Ovary (tissue), 3 donors: ENCODE measurements at regions not wholly inside any gene's neighbourhood (a gene's known extent, or its start where the extent isn't known, plus 50 kb on each side); places are given as distances from the start of the nearest gene placed in this dataset.

Source experiments
- CTCF ChIP-seq, 3 donors: fragments of 450-650 bp in 2 of 3; fragments of 200-600 bp in 1 of 3; IDR thresholded peaks; one replicate each; pipeline versions ENCODE4 v1.5.1 to v1.8.0; 2016 to 2022; ENCODE audit warnings: antibody characterized with exemption in 3 of 3, mild to moderate bottlenecking in 1 of 3
- EP300 ChIP-seq: sonication (generic); formaldehyde crosslinking; IDR thresholded peaks from one replicate; pipeline ENCODE4 v1.6.1; 2017; ENCODE audit warnings: antibody characterized with exemption
- POLR2A ChIP-seq: fragments of 450-650 bp; IDR thresholded peaks from one replicate; pipeline ENCODE4 v1.6.1; 2017; ENCODE audit warnings: antibody characterized with exemption, mild to moderate bottlenecking, moderate library complexity
- donor health status: DM: no; HTN: no; CAD: no.

DNA sequence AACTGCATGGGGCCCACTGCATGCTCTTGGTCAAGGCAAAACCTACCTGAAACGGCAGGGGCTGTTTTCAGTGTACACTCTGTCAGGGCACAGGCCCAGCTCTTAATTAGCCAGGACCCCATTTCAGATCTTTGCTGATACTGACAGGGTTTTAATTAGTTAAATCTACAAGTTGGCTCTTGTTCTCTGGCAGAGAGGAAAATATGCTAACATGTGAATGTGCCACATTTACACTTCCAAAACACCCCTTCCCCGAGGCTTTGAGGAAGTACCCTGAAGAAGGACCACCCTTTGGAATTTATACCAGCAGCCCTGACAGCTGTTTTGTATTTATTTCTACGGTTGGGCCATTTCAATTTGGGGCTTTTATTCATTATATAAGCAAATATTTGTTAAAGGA, 66.3 kb downstream of the OTX2 start:
- TF ChIP-seq POLR2A: no peak
- TF ChIP-seq CTCF (IDR thresholded peaks at IDR 0.05): no peak
- TF ChIP-seq EP300: no peak
